ENCODE measurements at regions not wholly inside any gene's neighbourhood (a gene's known extent, or its start where the extent isn't known, plus 50 kb on each side); places are given as distances from the start of the nearest gene placed in this dataset.

- in situ Hi-C loops (cut with MboI; ENCODE audit: low sequenced_read_pairs): no loop called here
These were observed 232.7 kb downstream of the KLF12 start for GRCh38 chr13:73901324-73902068.

- in situ Hi-C loops (cut with MboI; ENCODE audit: low sequenced_read_pairs): no loop called here
These were observed 233.6 kb downstream of the KLF12 start for GRCh38 chr13:73900591-73900990.

GRCh38 chr13:73898899-73899298, 235.3 kb downstream of the KLF12 start:
- in situ Hi-C loops (cut with MboI; ENCODE audit: low sequenced_read_pairs): no loop called here

- in situ Hi-C loops (cut with MboI; ENCODE audit: low sequenced_read_pairs): no loop called here
These were observed 235.9 kb downstream of the KLF12 start for GRCh38 chr13:73898276-73898675.

- in situ Hi-C loops (cut with MboI; ENCODE audit: low sequenced_read_pairs): no loop called here
These were observed 239.1 kb downstream of the KLF12 start for GRCh38 chr13:73894995-73895571.

- in situ Hi-C loops (cut with MboI; ENCODE audit: low sequenced_read_pairs): no loop called here
These were observed 240.4 kb downstream of the KLF12 start for GRCh38 chr13:73893833-73894232.

- in situ Hi-C loops (cut with MboI; ENCODE audit: low sequenced_read_pairs): no loop called here
These were observed 242.4 kb downstream of the KLF12 start for GRCh38 chr13:73891805-73892204.

GRCh38 chr13:73883162-73883561, 251.0 kb downstream of the KLF12 start:
- in situ Hi-C loops (cut with MboI; ENCODE audit: low sequenced_read_pairs): no loop called here

GRCh38 chr13:73880365-73880764, 253.8 kb downstream of the KLF12 start:
- in situ Hi-C loops (cut with MboI; ENCODE audit: low sequenced_read_pairs): no loop called here

- in situ Hi-C loops (cut with MboI; ENCODE audit: low sequenced_read_pairs): no loop called here
These were observed 254.7 kb downstream of the KLF12 start for GRCh38 chr13:73879346-73880015.

GRCh38 chr13:73877399-73877798, 256.8 kb downstream of the KLF12 start:
- in situ Hi-C loops (cut with MboI; ENCODE audit: low sequenced_read_pairs): no loop called here

GRCh38 chr13:73876323-73876722, 257.9 kb downstream of the KLF12 start:
- in situ Hi-C loops (cut with MboI; ENCODE audit: low sequenced_read_pairs): no loop called here

GRCh38 chr13:73873940-73874830, 260.0 kb downstream of the KLF12 start:
- in situ Hi-C loops (cut with MboI; ENCODE audit: low sequenced_read_pairs): no loop called here

GRCh38 chr13:73872397-73872796, 261.8 kb downstream of the KLF12 start:
- in situ Hi-C loops (cut with MboI; ENCODE audit: low sequenced_read_pairs): no loop called here

GRCh38 chr13:73870970-73871935, 263.0 kb downstream of the KLF12 start:
- in situ Hi-C loops (cut with MboI; ENCODE audit: low sequenced_read_pairs): no loop called here

- in situ Hi-C loops (cut with MboI; ENCODE audit: low sequenced_read_pairs): no loop called here
These were observed 264.0 kb downstream of the KLF12 start for GRCh38 chr13:73870036-73870741.

GRCh38 chr13:73865027-73865426, 269.2 kb downstream of the KLF12 start:
- in situ Hi-C loops (cut with MboI; ENCODE audit: low sequenced_read_pairs): no loop called here

GRCh38 chr13:73861136-73861535, 273.1 kb downstream of the KLF12 start:
- in situ Hi-C loops (cut with MboI; ENCODE audit: low sequenced_read_pairs): no loop called here

GRCh38 chr13:73860501-73860900, 273.7 kb downstream of the KLF12 start:
- in situ Hi-C loops (cut with MboI; ENCODE audit: low sequenced_read_pairs): no loop called here

Measured in HL-60/S4 (cell line).